ENCODE measurements at regions not wholly inside any gene's neighbourhood (a gene's known extent, or its start where the extent isn't known, plus 50 kb on each side); places are given as distances from the start of the nearest gene placed in this dataset.

DNA sequence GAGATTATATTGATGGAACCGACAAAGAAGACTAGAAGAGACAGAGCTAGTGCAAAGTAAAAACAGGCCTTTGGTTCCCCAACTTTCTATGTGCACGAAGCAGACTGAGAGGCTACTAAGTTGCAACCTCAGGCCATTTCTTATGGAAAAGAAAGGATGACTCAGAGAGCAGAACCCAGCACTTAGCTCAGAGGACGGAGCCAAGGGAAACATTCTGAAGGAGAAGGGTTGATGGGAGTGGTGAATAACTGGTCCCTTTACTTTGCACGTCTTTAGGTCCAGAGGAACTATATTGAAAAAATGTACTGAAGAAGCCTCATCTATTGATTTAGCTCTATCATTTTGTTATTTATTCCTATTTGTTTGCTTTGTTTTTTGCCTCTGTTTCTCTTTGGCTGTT, 182.1 kb downstream of the CPE start:
- TF ChIP-seq ZNF777 (CRISPR knock-in tag; IDR thresholded peaks at IDR 0.05) (no peak), CHCHD3 (CRISPR knock-in tag; IDR thresholded peaks at IDR 0.05) (no peak), GTF2F1 (IDR thresholded peaks at IDR 0.05; ENCODE audit: low read length) (no peak), ATF1 (CRISPR knock-in tag; IDR thresholded peaks at IDR 0.05) (no peak), CREM (IDR thresholded peaks at IDR 0.05) (no peak), CREM (CRISPR knock-in tag; IDR thresholded peaks at IDR 0.05) (no peak), JUN (CRISPR knock-in tag; IDR thresholded peaks at IDR 0.05) (no peak), NR2C2 (CRISPR knock-in tag; IDR thresholded peaks at IDR 0.05; ENCODE audit: borderline replicate concordance) (no peak), ETV5 (CRISPR knock-in tag; IDR thresholded peaks at IDR 0.05; ENCODE audit: borderline replicate concordance) (no peak), ZNF629 (CRISPR knock-in tag; conservative IDR thresholded peaks at IDR 0.05) (no peak), TCF12 (IDR thresholded peaks at IDR 0.05) (no peak), TCF12 (CRISPR knock-in tag; IDR thresholded peaks at IDR 0.05) (no peak)
- TF ChIP-seq, protein P1, sequence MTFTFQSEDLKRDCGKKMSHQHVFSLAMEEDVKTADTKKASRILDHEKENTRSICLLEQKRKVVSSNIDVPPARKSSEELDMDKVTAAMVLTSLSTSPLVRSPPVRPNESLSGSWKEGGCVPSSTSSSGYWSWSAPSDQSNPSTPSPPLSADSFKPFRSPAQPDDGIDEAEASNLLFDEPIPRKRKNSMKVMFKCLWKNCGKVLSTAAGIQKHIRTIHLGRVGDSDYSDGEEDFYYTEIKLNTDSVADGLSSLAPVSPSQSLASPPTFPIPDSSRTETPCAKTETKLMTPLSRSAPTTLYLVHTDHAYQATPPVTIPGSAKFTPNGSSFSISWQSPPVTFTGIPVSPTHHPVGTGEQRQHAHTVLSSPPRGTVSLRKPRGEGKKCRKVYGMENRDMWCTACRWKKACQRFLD (CRISPR knock-in tag; IDR thresholded peaks at IDR 0.05; ENCODE audit: borderline replicate concordance), result no peak
- TF ChIP-seq, protein P2, sequence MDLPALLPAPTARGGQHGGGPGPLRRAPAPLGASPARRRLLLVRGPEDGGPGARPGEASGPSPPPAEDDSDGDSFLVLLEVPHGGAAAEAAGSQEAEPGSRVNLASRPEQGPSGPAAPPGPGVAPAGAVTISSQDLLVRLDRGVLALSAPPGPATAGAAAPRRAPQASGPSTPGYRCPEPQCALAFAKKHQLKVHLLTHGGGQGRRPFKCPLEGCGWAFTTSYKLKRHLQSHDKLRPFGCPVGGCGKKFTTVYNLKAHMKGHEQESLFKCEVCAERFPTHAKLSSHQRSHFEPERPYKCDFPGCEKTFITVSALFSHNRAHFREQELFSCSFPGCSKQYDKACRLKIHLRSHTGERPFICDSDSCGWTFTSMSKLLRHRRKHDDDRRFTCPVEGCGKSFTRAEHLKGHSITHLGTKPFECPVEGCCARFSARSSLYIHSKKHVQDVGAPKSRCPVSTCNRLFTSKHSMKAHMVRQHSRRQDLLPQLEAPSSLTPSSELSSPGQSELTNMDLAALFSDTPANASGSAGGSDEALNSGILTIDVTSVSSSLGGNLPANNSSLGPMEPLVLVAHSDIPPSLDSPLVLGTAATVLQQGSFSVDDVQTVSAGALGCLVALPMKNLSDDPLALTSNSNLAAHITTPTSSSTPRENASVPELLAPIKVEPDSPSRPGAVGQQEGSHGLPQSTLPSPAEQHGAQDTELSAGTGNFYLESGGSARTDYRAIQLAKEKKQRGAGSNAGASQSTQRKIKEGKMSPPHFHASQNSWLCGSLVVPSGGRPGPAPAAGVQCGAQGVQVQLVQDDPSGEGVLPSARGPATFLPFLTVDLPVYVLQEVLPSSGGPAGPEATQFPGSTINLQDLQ (CRISPR knock-in tag; IDR thresholded peaks at IDR 0.05), result no peak
